GM18498 (cell line): ENCODE measurements at regions not wholly inside any gene's neighbourhood (a gene's known extent, or its start where the extent isn't known, plus 50 kb on each side); places are given as distances from the start of the nearest gene placed in this dataset.
"Not testable (repeated sequence)": the region's sequence is repeated elsewhere in the genome, so short reads cannot be mapped to it uniquely, and the experiment has no call there.

Experiments used
- ATAC-seq: cut with Tn5 transposase; IDR thresholded peaks from one replicate; pipeline ENCODE4 v1.9.1; 2021; ENCODE audit warnings: mild to moderate bottlenecking, moderate library complexity; ENCODE audit not compliant: unreplicated experiment

GRCh38 chr7:16098058-16098457 is 323.3 kb downstream of the CRPPA start:
- ATAC-seq: no peak

- no peak for ATAC-seq
These were observed 326.0 kb downstream of the CRPPA start for GRCh38 chr7:16095171-16095950.

GRCh38 chr7:16094651-16095050 is 326.7 kb downstream of the CRPPA start:
- ATAC-seq: no peak

GRCh38 chr7:16092711-16093110 is 328.6 kb downstream of the CRPPA start:
- ATAC-seq: no peak

GRCh38 chr7:16091701-16092310 is 329.5 kb downstream of the CRPPA start:
- no peak for ATAC-seq

- ATAC-seq: no peak
These were observed 331.5 kb downstream of the CRPPA start for GRCh38 chr7:16089801-16090200.

- no peak for ATAC-seq
These were observed 332.1 kb downstream of the CRPPA start for GRCh38 chr7:16089191-16089590.

GRCh38 chr7:16086743-16087142 is 334.6 kb downstream of the CRPPA start:
- ATAC-seq: no peak

- not testable (repeated sequence) for ATAC-seq
These were observed 335.6 kb downstream of the CRPPA start for GRCh38 chr7:16085780-16086179.

GRCh38 chr7:16084875-16085274 is 336.5 kb downstream of the CRPPA start:
- no peak for ATAC-seq

GRCh38 chr7:16084370-16084769 is 337.0 kb downstream of the CRPPA start:
- no peak for ATAC-seq

- no peak for ATAC-seq
These were observed 337.4 kb downstream of the CRPPA start for GRCh38 chr7:16083931-16084330.

- ATAC-seq: no peak
These were observed 341.2 kb downstream of the CRPPA start for GRCh38 chr7:16080131-16080530.

GRCh38 chr7:16079723-16080122 is 341.6 kb downstream of the CRPPA start:
- ATAC-seq: no peak

- ATAC-seq: peak; percentile 77
These were observed 343.0 kb downstream of the CRPPA start for GRCh38 chr7:16078076-16078952.

- peak; percentile 83 for ATAC-seq
These were observed 350.0 kb downstream of the CRPPA start for GRCh38 chr7:16071246-16071857.

GRCh38 chr7:16070806-16071205 is 350.5 kb downstream of the CRPPA start:
- ATAC-seq: no peak

GRCh38 chr7:16069998-16070397 is 351.3 kb downstream of the CRPPA start:
- ATAC-seq: no peak

GRCh38 chr7:16068183-16068582 is 353.2 kb downstream of the CRPPA start:
- no peak for ATAC-seq

GRCh38 chr7:16067711-16068110 is 353.6 kb downstream of the CRPPA start:
- ATAC-seq: no peak

GRCh38 chr7:16066805-16067459 is 354.4 kb downstream of the CRPPA start:
- no peak for ATAC-seq
